Stimulated activated CD4-positive, alpha-beta T cell treated with anti-CD3 and anti-CD28 coated beads, Interleukin-12 subunit alpha, Interleukin-12 subunit beta, amount 100 ng/mL, for 24 hours (primary cell): ENCODE measurements at regions not wholly inside any gene's neighbourhood (a gene's known extent, or its start where the extent isn't known, plus 50 kb on each side); places are given as distances from the start of the nearest gene placed in this dataset.

Experiments used
- DNase-seq, 2 experiments: peaks; one replicate each; pipeline ENCODE4 v3.0.0-alpha.2; 2020; ENCODE audit warnings: low read depth in 2 of 2

GRCh38 chr9:6703898-6704639 is 53.7 kb upstream of the KDM4C start:
- peak; percentile 46 to 58 for DNase-seq

- no peak for DNase-seq
Observed at GRCh38 chr9:6702707-6703106, 55.1 kb upstream of the KDM4C start.

GRCh38 chr9:6696178-6696577 is 50.6 kb upstream of the GLDC start:
- DNase-seq = no peak

GRCh38 chr9:6695121-6695814 is 49.7 kb upstream of the GLDC start:
- DNase-seq = no peak
